ENCODE measurements at regions not wholly inside any gene's neighbourhood (a gene's known extent, or its start where the extent isn't known, plus 50 kb on each side); places are given as distances from the start of the nearest gene placed in this dataset.

DNA sequence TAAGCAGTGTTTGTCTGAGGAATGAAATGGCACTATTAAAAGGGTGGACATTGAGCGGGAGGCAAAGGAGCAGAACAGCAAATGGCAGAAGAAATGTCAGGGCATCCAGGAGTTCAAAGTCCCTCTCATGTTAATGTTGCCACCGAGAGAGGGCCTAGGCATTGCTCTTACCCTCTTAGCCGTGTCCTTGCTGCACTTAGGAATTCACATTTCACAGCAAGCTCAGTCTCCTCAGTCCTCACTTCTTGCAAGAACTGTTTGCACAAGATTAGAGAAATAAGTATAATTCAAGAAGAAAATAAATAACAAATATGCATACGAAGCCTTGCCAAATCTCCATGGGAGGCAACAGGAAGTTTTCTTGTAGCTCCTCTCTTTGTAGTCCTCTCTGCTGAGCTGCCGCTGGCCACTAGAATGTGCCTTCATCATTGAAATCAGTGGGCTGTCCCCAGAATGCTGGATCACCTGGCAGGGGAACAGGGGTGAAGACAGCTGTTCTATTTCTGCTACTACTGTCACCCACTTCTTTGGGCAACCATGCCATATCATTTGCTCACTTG is 205.8 kb downstream of the ZNF326 start:
- TF ChIP-seq, protein P1, sequence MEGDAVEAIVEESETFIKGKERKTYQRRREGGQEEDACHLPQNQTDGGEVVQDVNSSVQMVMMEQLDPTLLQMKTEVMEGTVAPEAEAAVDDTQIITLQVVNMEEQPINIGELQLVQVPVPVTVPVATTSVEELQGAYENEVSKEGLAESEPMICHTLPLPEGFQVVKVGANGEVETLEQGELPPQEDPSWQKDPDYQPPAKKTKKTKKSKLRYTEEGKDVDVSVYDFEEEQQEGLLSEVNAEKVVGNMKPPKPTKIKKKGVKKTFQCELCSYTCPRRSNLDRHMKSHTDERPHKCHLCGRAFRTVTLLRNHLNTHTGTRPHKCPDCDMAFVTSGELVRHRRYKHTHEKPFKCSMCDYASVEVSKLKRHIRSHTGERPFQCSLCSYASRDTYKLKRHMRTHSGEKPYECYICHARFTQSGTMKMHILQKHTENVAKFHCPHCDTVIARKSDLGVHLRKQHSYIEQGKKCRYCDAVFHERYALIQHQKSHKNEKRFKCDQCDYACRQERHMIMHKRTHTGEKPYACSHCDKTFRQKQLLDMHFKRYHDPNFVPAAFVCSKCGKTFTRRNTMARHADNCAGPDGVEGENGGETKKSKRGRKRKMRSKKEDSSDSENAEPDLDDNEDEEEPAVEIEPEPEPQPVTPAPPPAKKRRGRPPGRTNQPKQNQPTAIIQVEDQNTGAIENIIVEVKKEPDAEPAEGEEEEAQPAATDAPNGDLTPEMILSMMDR (IDR thresholded peaks at IDR 0.05; ENCODE audit: borderline replicate concordance, extremely low read depth, low read length, poor library complexity, severe bottlenecking), result no peak
- TF ChIP-seq EZH2 (IDR thresholded peaks at IDR 0.05; ENCODE audit: borderline replicate concordance, low read depth, low read length, severe bottlenecking), result no peak

All from DND-41 (cell line).